Astrocyte of the spinal cord (primary cell): ENCODE measurements at regions not wholly inside any gene's neighbourhood (a gene's known extent, or its start where the extent isn't known, plus 50 kb on each side); places are given as distances from the start of the nearest gene placed in this dataset.
"Not testable (repeated sequence)": the region's sequence is repeated elsewhere in the genome, so short reads cannot be mapped to it uniquely, and the experiment has no call there.

ENCODE experiments used
- DNase-seq: peaks from one replicate; pipeline ENCODE4 v3.0.0; 2011; ENCODE audit warnings: low read depth, low spot score
- H3K4me3 ChIP-seq: 2 replicates; pipeline ENCODE4 v1.5.1; 2011; ENCODE audit warnings: low read depth, mild to moderate bottlenecking, low read length, moderate library complexity
- CTCF ChIP-seq: IDR thresholded peaks from 2 replicates; pipeline ENCODE4 v1.5.1; 2012; ENCODE audit warnings: low read depth, mild to moderate bottlenecking, low read length, inconsistent platforms
- in situ Hi-C: cut with HindIII; loops from 2 replicates; pipeline ENCODE4 v1.10.0; 2017; ENCODE audit warnings: low sequenced_read_pairs

GRCh38 chr22:22178355-22178965, 66.1 kb upstream of the VPREB1 start:
- no peak overlapping the region for H3K4me3 ChIP-seq
- DNase-seq, result no peak
- no peak for TF ChIP-seq CTCF
- in situ Hi-C loops, result no loop called here

DNA sequence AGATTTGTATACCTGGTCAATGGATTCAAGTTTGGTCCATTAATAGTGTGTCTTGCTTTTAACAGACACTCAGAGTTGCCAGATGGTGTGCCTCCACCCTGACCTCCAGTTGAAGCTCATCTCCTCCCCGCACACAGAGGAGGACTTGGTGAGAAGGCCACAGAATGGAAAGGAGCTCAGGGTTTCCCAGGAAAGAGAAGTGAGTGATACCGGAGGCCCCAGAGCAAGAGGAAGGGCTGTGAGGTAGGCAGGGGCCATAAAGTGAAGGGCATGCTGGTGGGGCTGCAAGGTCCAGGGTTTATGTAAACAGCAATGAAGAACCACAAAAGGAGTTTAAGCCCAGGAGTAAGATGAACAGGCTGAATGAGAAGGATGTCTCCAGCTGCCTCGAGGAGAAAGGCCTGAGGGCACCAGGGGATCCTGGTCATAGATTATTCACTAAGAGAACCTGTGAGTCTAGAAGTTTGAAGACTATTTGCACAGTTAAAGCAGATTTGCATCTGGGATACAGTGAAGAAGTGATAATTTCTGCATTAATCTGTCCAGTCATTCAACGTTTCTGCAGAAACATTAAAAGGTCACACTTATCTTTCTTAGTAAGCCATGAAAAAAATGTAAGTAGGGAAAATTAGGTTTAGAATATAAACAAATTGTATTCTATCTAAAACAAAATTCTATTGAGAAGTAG, 67.5 kb upstream of the VPREB1 start:
- H3K4me3 ChIP-seq, result no peak overlapping the region
- no peak for TF ChIP-seq CTCF
- DNase-seq, result no peak
- in situ Hi-C loops, result no loop called here

- in situ Hi-C loops, H3K4me3 ChIP-seq, DNase-seq: not testable (repeated sequence)
These were observed 71.5 kb upstream of the VPREB1 start for GRCh38 chr22:22172896-22173628.

- DNase-seq, result no peak
- no peak overlapping the region for H3K4me3 ChIP-seq
- in situ Hi-C loops, result no loop called here
- peak; percentile 47 for TF ChIP-seq CTCF
These were observed 73.0 kb upstream of the VPREB1 start for GRCh38 chr22:22171357-22172218.

DNA sequence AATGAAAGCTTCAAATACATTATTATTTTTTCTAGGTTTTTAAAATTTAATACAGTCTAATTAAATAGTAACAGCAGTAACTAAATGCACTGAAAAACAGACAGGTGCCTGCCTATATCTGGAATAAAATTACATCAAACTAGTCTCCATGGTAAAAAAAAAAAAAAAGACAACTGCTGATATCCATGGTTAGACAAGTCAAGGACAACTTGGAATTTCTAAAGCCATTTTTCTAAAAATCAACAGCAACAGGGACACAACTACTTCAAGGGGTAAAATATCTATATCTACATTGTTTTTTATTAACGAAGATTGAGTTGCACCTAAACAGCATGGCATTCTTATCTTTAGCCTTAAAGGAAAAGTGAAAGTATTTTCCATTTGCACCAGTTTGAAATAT, 74.7 kb upstream of the VPREB1 start:
- in situ Hi-C loops, result no loop called here
- no peak overlapping the region for H3K4me3 ChIP-seq

More for the DNA sequence above, 74.7 kb upstream of the VPREB1 start:
- DNase-seq, result no peak
- no peak for TF ChIP-seq CTCF
